ENCODE measurements at regions not wholly inside any gene's neighbourhood (a gene's known extent, or its start where the extent isn't known, plus 50 kb on each side); places are given as distances from the start of the nearest gene placed in this dataset.

DNA sequence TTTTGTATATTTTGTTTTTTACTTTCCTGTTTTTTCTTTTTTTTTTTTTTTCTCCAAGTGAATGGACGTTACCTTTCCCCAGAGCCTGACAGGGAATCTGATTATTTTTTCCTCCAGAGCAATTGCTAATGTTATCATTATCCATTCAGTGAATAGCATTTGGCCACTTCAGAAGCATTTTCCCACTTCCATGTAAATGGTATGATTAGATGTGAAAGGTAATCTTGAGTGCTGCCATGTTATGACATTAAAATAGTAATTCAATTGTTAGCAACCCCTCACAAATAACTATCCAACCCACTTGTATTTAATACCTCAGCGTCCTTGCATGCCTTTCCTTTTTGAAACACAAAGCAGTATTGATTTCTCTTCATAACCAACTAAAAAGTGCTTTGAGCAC, 1243.8 kb downstream of the CDH8 start:
- no peak overlapping the region for H3K27ac Mint-ChIP-seq
- Histone ChIP-seq H3K27me3 (ENCODE audit: insufficient read depth) (no peaks in the 10 kb centered on the region), H3K36me3 (ENCODE audit: insufficient read depth) (no peaks in the 10 kb centered on the region), H3K4me3 (no peak overlapping the region), H2AFZ (no peak overlapping the region), H3K9me2 (ENCODE audit: insufficient read depth) (peaks cover 11% of the 10 kb centered on the region), H3K79me2 (replicated peaks; ENCODE audit: insufficient read depth) (no peaks in the 10 kb centered on the region), H4K20me1 (replicated peaks; ENCODE audit: insufficient read depth) (no peaks in the 10 kb centered on the region), H3K4me1 (ENCODE audit: insufficient read depth) (0 out of 2 replicates have a peak, but pooled peaks cover 4% of the 10 kb centered on the region), H3K27ac (ENCODE audit: low read depth) (no peak overlapping the region), H3K4me2 (no peak overlapping the region), H3F3A (replicated peaks; ENCODE audit: low read depth) (no peaks in the 10 kb centered on the region)
- no peaks in the 10 kb centered on the region for H3K36me3 Mint-ChIP-seq (ENCODE audit: low read depth)
- peaks cover 6% of the 10 kb centered on the region; the same call in 2 of the 3 replicates for H3K4me1 Mint-ChIP-seq
- no peak for DNase-seq (ENCODE audit: low spot score)
- ATAC-seq: no peak
- no peaks in the 10 kb centered on the region for H3K27me3 Mint-ChIP-seq (ENCODE audit: insufficient read depth, low read depth, poor library complexity)
- H3K4me3 Mint-ChIP-seq: no peak overlapping the region
- no peaks in the 10 kb centered on the region for H3K9me3 Mint-ChIP-seq
- TF ChIP-seq EZH2phosphoT487 (IDR thresholded peaks at IDR 0.05; ENCODE audit: unreplicated experiment) (no peak), JUNB (IDR thresholded peaks at IDR 0.05; ENCODE audit: unreplicated experiment) (no peak), ZNF114 (CRISPR knock-in tag; IDR thresholded peaks at IDR 0.05) (no peak), CREB1 (CRISPR knock-in tag; IDR thresholded peaks at IDR 0.05; ENCODE audit: low read depth) (no peak), CTCF (conservative IDR thresholded peaks at IDR 0.05; ENCODE audit: low read depth in 2 of 2) (no peak), EZH2 (IDR thresholded peaks at IDR 0.05; ENCODE audit: low read depth, unreplicated experiment) (no peak), POLR2AphosphoS5 (IDR thresholded peaks at IDR 0.05; ENCODE audit: low read depth) (no peak), ZNF331 (CRISPR knock-in tag; IDR thresholded peaks at IDR 0.05; ENCODE audit: low read depth) (no peak)
- TF ChIP-seq, protein P1, sequence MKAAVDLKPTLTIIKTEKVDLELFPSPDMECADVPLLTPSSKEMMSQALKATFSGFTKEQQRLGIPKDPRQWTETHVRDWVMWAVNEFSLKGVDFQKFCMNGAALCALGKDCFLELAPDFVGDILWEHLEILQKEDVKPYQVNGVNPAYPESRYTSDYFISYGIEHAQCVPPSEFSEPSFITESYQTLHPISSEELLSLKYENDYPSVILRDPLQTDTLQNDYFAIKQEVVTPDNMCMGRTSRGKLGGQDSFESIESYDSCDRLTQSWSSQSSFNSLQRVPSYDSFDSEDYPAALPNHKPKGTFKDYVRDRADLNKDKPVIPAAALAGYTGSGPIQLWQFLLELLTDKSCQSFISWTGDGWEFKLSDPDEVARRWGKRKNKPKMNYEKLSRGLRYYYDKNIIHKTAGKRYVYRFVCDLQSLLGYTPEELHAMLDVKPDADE (IDR thresholded peaks at IDR 0.05): no peak
- TF ChIP-seq, protein P2, sequence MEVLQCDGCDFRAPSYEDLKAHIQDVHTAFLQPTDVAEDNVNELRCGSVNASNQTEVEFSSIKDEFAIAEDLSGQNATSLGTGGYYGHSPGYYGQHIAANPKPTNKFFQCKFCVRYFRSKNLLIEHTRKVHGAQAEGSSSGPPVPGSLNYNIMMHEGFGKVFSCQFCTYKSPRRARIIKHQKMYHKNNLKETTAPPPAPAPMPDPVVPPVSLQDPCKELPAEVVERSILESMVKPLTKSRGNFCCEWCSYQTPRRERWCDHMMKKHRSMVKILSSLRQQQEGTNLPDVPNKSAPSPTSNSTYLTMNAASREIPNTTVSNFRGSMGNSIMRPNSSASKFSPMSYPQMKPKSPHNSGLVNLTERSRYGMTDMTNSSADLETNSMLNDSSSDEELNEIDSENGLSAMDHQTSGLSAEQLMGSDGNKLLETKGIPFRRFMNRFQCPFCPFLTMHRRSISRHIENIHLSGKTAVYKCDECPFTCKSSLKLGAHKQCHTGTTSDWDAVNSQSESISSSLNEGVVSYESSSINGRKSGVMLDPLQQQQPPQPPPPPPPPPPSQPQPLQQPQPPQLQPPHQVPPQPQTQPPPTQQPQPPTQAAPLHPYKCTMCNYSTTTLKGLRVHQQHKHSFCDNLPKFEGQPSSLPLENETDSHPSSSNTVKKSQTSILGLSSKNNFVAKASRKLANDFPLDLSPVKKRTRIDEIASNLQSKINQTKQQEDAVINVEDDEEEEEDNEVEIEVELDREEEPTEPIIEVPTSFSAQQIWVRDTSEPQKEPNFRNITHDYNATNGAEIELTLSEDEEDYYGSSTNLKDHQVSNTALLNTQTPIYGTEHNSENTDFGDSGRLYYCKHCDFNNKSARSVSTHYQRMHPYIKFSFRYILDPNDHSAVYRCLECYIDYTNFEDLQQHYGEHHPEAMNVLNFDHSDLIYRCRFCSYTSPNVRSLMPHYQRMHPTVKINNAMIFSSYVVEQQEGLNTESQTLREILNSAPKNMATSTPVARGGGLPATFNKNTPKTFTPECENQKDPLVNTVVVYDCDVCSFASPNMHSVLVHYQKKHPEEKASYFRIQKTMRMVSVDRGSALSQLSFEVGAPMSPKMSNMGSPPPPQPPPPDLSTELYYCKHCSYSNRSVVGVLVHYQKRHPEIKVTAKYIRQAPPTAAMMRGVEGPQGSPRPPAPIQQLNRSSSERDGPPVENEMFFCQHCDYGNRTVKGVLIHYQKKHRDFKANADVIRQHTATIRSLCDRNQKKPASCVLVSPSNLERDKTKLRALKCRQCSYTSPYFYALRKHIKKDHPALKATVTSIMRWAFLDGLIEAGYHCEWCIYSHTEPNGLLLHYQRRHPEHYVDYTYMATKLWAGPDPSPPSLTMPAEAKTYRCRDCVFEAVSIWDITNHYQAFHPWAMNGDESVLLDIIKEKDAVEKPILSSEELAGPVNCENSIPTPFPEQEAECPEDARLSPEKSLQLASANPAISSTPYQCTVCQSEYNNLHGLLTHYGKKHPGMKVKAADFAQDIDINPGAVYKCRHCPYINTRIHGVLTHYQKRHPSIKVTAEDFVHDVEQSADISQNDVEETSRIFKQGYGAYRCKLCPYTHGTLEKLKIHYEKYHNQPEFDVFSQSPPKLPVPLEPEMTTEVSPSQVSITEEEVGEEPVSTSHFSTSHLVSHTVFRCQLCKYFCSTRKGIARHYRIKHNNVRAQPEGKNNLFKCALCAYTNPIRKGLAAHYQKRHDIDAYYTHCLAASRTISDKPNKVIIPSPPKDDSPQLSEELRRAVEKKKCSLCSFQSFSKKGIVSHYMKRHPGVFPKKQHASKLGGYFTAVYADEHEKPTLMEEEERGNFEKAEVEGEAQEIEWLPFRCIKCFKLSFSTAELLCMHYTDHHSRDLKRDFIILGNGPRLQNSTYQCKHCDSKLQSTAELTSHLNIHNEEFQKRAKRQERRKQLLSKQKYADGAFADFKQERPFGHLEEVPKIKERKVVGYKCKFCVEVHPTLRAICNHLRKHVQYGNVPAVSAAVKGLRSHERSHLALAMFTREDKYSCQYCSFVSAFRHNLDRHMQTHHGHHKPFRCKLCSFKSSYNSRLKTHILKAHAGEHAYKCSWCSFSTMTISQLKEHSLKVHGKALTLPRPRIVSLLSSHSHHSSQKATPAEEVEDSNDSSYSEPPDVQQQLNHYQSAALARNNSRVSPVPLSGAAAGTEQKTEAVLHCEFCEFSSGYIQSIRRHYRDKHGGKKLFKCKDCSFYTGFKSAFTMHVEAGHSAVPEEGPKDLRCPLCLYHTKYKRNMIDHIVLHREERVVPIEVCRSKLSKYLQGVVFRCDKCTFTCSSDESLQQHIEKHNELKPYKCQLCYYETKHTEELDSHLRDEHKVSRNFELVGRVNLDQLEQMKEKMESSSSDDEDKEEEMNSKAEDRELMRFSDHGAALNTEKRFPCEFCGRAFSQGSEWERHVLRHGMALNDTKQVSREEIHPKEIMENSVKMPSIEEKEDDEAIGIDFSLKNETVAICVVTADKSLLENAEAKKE (CRISPR knock-in tag; IDR thresholded peaks at IDR 0.05): no peak
